HG03520 (cell line): ENCODE measurements at regions not wholly inside any gene's neighbourhood (a gene's known extent, or its start where the extent isn't known, plus 50 kb on each side); places are given as distances from the start of the nearest gene placed in this dataset.

ENCODE experiments used
- ATAC-seq: cut with Tn5 transposase; IDR thresholded peaks from one replicate; pipeline ENCODE4 v1.9.1; 2021; ENCODE audit warnings: mild to moderate bottlenecking, moderate library complexity; ENCODE audit not compliant: unreplicated experiment

GRCh38 chr2:8391584-8391983, 290.3 kb upstream of the ID2 start:
- no peak for ATAC-seq

GRCh38 chr2:8392098-8392866, 289.6 kb upstream of the ID2 start:
- no peak for ATAC-seq

GRCh38 chr2:8393506-8393905, 288.4 kb upstream of the ID2 start:
- ATAC-seq, result no peak

- ATAC-seq, result no peak
Measured at GRCh38 chr2:8394131-8394530, 287.7 kb upstream of the ID2 start.

GRCh38 chr2:8394569-8395359, 287.1 kb upstream of the ID2 start:
- ATAC-seq, result no peak

- ATAC-seq, result no peak
Measured at GRCh38 chr2:8395718-8396117, 286.1 kb upstream of the ID2 start.

- ATAC-seq, result no peak
Measured at GRCh38 chr2:8398040-8398668, 283.7 kb upstream of the ID2 start.

- no peak for ATAC-seq
Measured at GRCh38 chr2:8399731-8400130, 282.1 kb upstream of the ID2 start.

GRCh38 chr2:8400196-8400595, 281.7 kb upstream of the ID2 start:
- no peak for ATAC-seq

GRCh38 chr2:8402222-8402621, 279.6 kb upstream of the ID2 start:
- no peak for ATAC-seq

GRCh38 chr2:8403876-8404275, 278.0 kb upstream of the ID2 start:
- no peak for ATAC-seq

- no peak for ATAC-seq
Measured at GRCh38 chr2:8405334-8405733, 276.5 kb upstream of the ID2 start.

GRCh38 chr2:8406271-8406670, 275.6 kb upstream of the ID2 start:
- no peak for ATAC-seq

GRCh38 chr2:8407332-8407731, 274.5 kb upstream of the ID2 start:
- ATAC-seq, result no peak

- peak; percentile 90 for ATAC-seq
Measured at GRCh38 chr2:8408560-8409460, 273.0 kb upstream of the ID2 start.

- ATAC-seq, result no peak
Measured at GRCh38 chr2:8409461-8410260, 272.2 kb upstream of the ID2 start.

GRCh38 chr2:8412082-8412481, 269.8 kb upstream of the ID2 start:
- no peak for ATAC-seq

GRCh38 chr2:8412586-8412985, 269.3 kb upstream of the ID2 start:
- no peak for ATAC-seq

- ATAC-seq, result no peak
Measured at GRCh38 chr2:8413589-8414135, 268.2 kb upstream of the ID2 start.
